Astrocyte (in vitro differentiated cells and primary cell): ENCODE measurements at regions not wholly inside any gene's neighbourhood (a gene's known extent, or its start where the extent isn't known, plus 50 kb on each side); places are given as distances from the start of the nearest gene placed in this dataset.

Source experiments
- DNase-seq: peaks from one replicate; pipeline ENCODE4 v3.0.0-alpha.2; 2010; ENCODE audit warnings: low read depth
- FAIRE-seq: peaks from 2 replicates; lab custom pipeline; 2011; peaks lifted over from hg19 to GRCh38; lab: Jason Lieb, UNC
- H2AFZ ChIP-seq: 2 replicates; pipeline ENCODE4 v1.6.0; 2012; ENCODE audit warnings: low read depth, low read length, inconsistent platforms
- H3K27ac ChIP-seq: 2 replicates; pipeline ENCODE4 v1.5.1; 2011; ENCODE audit warnings: low read depth, low read length, inconsistent platforms
- H3K27me3 ChIP-seq: 2 replicates; pipeline ENCODE4 v1.6.0; 2011; ENCODE audit warnings: low read length, inconsistent platforms; ENCODE audit not compliant: insufficient read depth
- H3K36me3 ChIP-seq: 2 replicates; pipeline ENCODE4 v1.5.1; 2011; ENCODE audit warnings: low read length, inconsistent platforms; ENCODE audit not compliant: insufficient read depth
- H3K4me1 ChIP-seq: 2 replicates; pipeline ENCODE4 v1.5.1; 2011; ENCODE audit warnings: low read length, inconsistent platforms; ENCODE audit not compliant: insufficient read depth
- H3K4me2 ChIP-seq: 2 replicates; pipeline ENCODE4 v1.6.0; 2012; ENCODE audit warnings: low read length, inconsistent platforms
- H3K4me3 ChIP-seq: 2 replicates; pipeline ENCODE4 v1.5.1; 2011; ENCODE audit warnings: low read depth, mild to moderate bottlenecking, low read length, inconsistent platforms; ENCODE audit not compliant: insufficient read depth
- H3K79me2 ChIP-seq: 2 replicates; pipeline ENCODE4 v1.6.0; 2012; ENCODE audit warnings: mild to moderate bottlenecking, low read length, inconsistent platforms; ENCODE audit not compliant: insufficient read depth
- H3K9ac ChIP-seq: 2 replicates; pipeline ENCODE4 v1.6.0; 2012; ENCODE audit warnings: mild to moderate bottlenecking, low read length, inconsistent platforms
- H3K9me3 ChIP-seq: 2 replicates; pipeline ENCODE4 v1.5.1; 2012; ENCODE audit warnings: low read depth, mild to moderate bottlenecking, low read length, inconsistent platforms; ENCODE audit not compliant: insufficient read depth
- H4K20me1 ChIP-seq: 2 replicates; pipeline ENCODE4 v1.6.0; 2012; ENCODE audit warnings: low read length, inconsistent platforms; ENCODE audit not compliant: insufficient read depth
- H3K27ac Mint-ChIP-seq: one replicate; pipeline ENCODE4 v1.8.0; 2021; ENCODE audit warnings: mild to moderate bottlenecking, mixed read lengths; ENCODE audit not compliant: unreplicated experiment
- H3K27me3 Mint-ChIP-seq: one replicate; pipeline ENCODE4 v1.8.0; 2021; ENCODE audit warnings: low read depth, mixed read lengths; ENCODE audit not compliant: unreplicated experiment
- H3K36me3 Mint-ChIP-seq: one replicate; pipeline ENCODE4 v1.8.0; 2021; ENCODE audit warnings: low read depth, mixed read lengths; ENCODE audit not compliant: unreplicated experiment
- H3K4me1 Mint-ChIP-seq: one replicate; pipeline ENCODE4 v1.8.0; 2021; ENCODE audit warnings: low read depth, mixed read lengths; ENCODE audit not compliant: unreplicated experiment
- H3K4me3 Mint-ChIP-seq: one replicate; pipeline ENCODE4 v1.8.0; 2021; ENCODE audit warnings: mild to moderate bottlenecking, moderate library complexity, mixed read lengths; ENCODE audit not compliant: unreplicated experiment
- H3K9me3 Mint-ChIP-seq: one replicate; pipeline ENCODE4 v1.8.0; 2021; ENCODE audit warnings: mild to moderate bottlenecking, mixed read lengths; ENCODE audit not compliant: unreplicated experiment
- CTCF ChIP-seq: IDR thresholded peaks from 2 replicates; pipeline ENCODE4 v1.5.1; 2011; ENCODE audit warnings: low read depth, mild to moderate bottlenecking, inconsistent platforms, low read length, moderate library complexity; ENCODE audit not compliant: insufficient read depth
- EZH2 ChIP-seq: IDR thresholded peaks from 2 replicates; pipeline ENCODE4 v1.6.1; 2012; ENCODE audit warnings: mild to moderate bottlenecking, low read length, inconsistent platforms; ENCODE audit not compliant: insufficient read depth

- H3K27ac Mint-ChIP-seq: no peak overlapping the region
- no peak overlapping the region for H2AFZ ChIP-seq
- H3K27ac ChIP-seq: no peak overlapping the region
Observed at GRCh38 chr2:8402222-8402621, 279.6 kb upstream of the ID2 start.

DNA sequence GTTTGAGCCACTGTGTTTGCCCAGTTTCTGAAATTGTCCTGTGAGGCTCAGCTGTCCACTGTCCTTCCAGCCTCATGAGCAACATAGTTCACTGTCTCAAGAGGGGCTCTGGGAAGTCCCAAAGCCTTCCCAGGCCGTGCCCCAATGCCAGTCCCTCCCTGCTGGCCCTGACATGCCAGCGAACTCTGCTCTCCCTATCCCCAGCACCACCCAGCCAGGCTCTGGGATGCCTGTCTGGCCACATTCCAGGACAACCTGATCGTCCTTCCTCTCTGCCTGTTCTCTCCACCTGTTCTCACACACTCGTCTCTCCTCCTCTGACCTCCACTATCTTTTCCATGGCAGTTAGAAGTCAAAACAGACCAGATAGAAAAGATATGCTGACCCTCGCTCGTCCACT, 278.0 kb upstream of the ID2 start:
- H3K27me3 Mint-ChIP-seq: peaks cover 18% of the 10 kb centered on the region
- Histone ChIP-seq H3K9me3 (no peaks in the 10 kb centered on the region), H3K36me3 (no peaks in the 10 kb centered on the region), H3K9ac (no peak overlapping the region), H3K4me2 (no peak overlapping the region), H4K20me1 (no peaks in the 10 kb centered on the region), H2AFZ (no peak overlapping the region), H3K4me1 (no peaks in the 10 kb centered on the region), H3K79me2 (no peaks in the 10 kb centered on the region), H3K27ac (no peak overlapping the region), H3K4me3 (no peak overlapping the region), H3K27me3 (no peaks in the 10 kb centered on the region)
- TF ChIP-seq EZH2: no peak
- TF ChIP-seq CTCF: no peak
- no peak for DNase-seq
- no peaks in the 10 kb centered on the region for H3K4me1 Mint-ChIP-seq
- H3K27ac Mint-ChIP-seq: no peak overlapping the region
- no peaks in the 10 kb centered on the region for H3K9me3 Mint-ChIP-seq
- FAIRE-seq: no peak
- no peaks in the 10 kb centered on the region for H3K36me3 Mint-ChIP-seq
- no peak overlapping the region for H3K4me3 Mint-ChIP-seq

More at GRCh38 chr2:8402222-8402621, 279.6 kb upstream of the ID2 start:
- Mint-ChIP-seq H3K4me1 (no peaks in the 10 kb centered on the region), H3K36me3 (no peaks in the 10 kb centered on the region), H3K4me3 (no peak overlapping the region), H3K27me3 (peaks cover 22% of the 10 kb centered on the region), H3K9me3 (peaks cover 3% of the 10 kb centered on the region)
- Histone ChIP-seq H4K20me1 (no peaks in the 10 kb centered on the region), H3K36me3 (no peaks in the 10 kb centered on the region), H3K27me3 (no peaks in the 10 kb centered on the region), H3K79me2 (no peaks in the 10 kb centered on the region), H3K4me1 (no peaks in the 10 kb centered on the region), H3K9me3 (peaks cover 7% of the 10 kb centered on the region), H3K9ac (no peak overlapping the region), H3K4me2 (no peak overlapping the region), H3K4me3 (no peak overlapping the region)
- no peak for FAIRE-seq
- DNase-seq: no peak
- TF ChIP-seq CTCF (no peak), EZH2 (no peak)

GRCh38 chr2:8405334-8405733, 276.5 kb upstream of the ID2 start:
- no peak overlapping the region for H3K27ac Mint-ChIP-seq
- Histone ChIP-seq H4K20me1 (no peaks in the 10 kb centered on the region), H3K9ac (no peak overlapping the region), H3K36me3 (no peaks in the 10 kb centered on the region), H3K27ac (no peak overlapping the region), H3K27me3 (no peaks in the 10 kb centered on the region), H3K4me3 (no peak overlapping the region), H3K9me3 (no peaks in the 10 kb centered on the region), H3K4me1 (peaks cover 4% of the 10 kb centered on the region), H3K79me2 (no peaks in the 10 kb centered on the region), H3K4me2 (no peak overlapping the region), H2AFZ (no peak overlapping the region)
- TF ChIP-seq EZH2 (no peak), CTCF (no peak)
- H3K36me3 Mint-ChIP-seq: no peaks in the 10 kb centered on the region
- H3K27me3 Mint-ChIP-seq: peaks cover 22% of the 10 kb centered on the region
- no peak for FAIRE-seq
- no peak for DNase-seq
- H3K9me3 Mint-ChIP-seq: no peaks in the 10 kb centered on the region
- H3K4me1 Mint-ChIP-seq: no peaks in the 10 kb centered on the region
- no peak overlapping the region for H3K4me3 Mint-ChIP-seq
